ENCODE measurements at regions not wholly inside any gene's neighbourhood (a gene's known extent, or its start where the extent isn't known, plus 50 kb on each side); places are given as distances from the start of the nearest gene placed in this dataset.

DNA sequence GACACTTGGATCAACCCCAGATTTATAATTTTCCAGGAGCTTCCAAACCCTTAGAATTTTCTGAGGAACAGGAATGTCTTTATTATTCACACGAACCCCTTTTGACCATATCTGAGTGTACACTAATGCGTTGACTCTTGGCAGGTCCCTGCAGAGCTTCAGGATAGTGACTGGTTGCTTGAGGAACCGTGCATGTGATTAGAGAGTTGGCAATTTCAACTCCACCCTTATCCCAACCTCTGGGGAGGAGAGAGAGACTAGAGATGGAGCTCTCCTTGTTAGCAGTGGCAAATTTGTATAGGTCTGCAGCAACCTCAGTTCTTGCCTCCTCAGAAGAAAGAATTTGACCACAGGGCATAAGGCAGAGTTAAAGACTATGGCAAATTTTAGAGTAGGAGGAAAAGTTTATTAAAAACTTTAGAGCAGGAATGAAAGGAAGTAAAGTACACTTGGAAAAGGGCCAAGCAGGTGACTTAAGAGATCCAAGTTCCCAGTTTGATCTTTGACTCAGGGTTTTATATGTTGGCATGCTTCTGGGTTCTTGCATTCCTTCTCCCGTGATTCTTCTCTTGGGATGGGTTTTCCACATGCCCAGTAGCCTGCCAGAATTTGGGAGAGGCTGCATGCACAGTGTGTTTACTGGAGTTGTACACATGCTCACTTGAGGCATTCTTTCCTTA is 93.8 kb upstream of the ETV3 start:
- H3K9ac ChIP-seq (ENCODE audit: insufficient read depth in 1 of 2, low read length in 2 of 2) = no peak overlapping the region
- no peak overlapping the region for H3K27ac ChIP-seq (ENCODE audit: low read depth in 1 of 2, low read length in 1 of 2)
- peak in 2 of 3 donors; percentile 1 to 30 for DNase-seq
- no peaks in the 10 kb centered on the region for H3K4me1 ChIP-seq (ENCODE audit: control insufficient read depth in 5 of 5, insufficient read depth in 5 of 5, low read length in 5 of 5)
- no peak for ATAC-seq (ENCODE audit: insufficient read depth, low FRiP score)
- no peaks in the 10 kb centered on the region for H3K36me3 ChIP-seq (ENCODE audit: control insufficient read depth in 4 of 4, insufficient read depth in 4 of 4, low read length in 4 of 4)
- H3K4me3 ChIP-seq = no peak overlapping the region
- TF ChIP-seq CTCF (IDR thresholded peaks at IDR 0.05; ENCODE audit: control extremely low read depth, extremely low read depth) = no peak
- H3K27me3 ChIP-seq (ENCODE audit: control insufficient read depth in 3 of 3, insufficient read depth in 3 of 3, low read length in 2 of 3) = no peaks in the 10 kb centered on the region
- 69 to 80% methylated on average over 4 of the region's 4 CpGs for WGBS, 2 donors
- no peaks in the 10 kb centered on the region for H3K9me3 ChIP-seq (ENCODE audit: control insufficient read depth in 4 of 4, insufficient read depth in 3 of 4, low read length in 3 of 4)

DNA sequence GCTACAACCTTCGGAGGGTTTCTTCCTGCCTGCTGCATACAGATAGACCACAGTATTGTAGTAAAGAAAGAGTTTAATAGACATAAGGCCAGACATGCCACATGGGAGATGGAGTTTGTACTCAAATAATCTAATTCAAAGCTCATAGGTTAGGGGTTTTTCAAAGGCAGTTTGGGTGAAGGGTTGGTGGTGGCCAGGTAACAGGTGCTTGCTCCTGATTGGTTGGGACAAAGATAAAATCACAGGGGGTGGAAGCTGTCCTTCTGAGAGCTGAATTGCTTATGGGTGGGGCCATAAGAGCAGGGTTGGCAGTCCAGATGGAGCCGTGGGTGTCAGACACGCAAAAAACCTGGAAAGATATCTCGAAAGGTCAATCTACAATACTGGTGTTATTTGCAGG is 92.3 kb upstream of the ETV3 start:
- no peaks in the 10 kb centered on the region for H3K36me3 ChIP-seq (ENCODE audit: control insufficient read depth in 4 of 4, insufficient read depth in 4 of 4, low read length in 4 of 4)
- ATAC-seq (ENCODE audit: insufficient read depth, low FRiP score) (no peak), DNase-seq (no peak)
- no peaks in the 10 kb centered on the region for H3K9me3 ChIP-seq (ENCODE audit: control insufficient read depth in 4 of 4, insufficient read depth in 3 of 4, low read length in 3 of 4)
- H3K4me1 ChIP-seq (ENCODE audit: control insufficient read depth in 5 of 5, insufficient read depth in 5 of 5, low read length in 5 of 5) = no peaks in the 10 kb centered on the region
- TF ChIP-seq CTCF (IDR thresholded peaks at IDR 0.05; ENCODE audit: control extremely low read depth, extremely low read depth) = no peak
- no peaks in the 10 kb centered on the region for H3K27me3 ChIP-seq (ENCODE audit: control insufficient read depth in 3 of 3, insufficient read depth in 3 of 3, low read length in 2 of 3)
- H3K27ac ChIP-seq (ENCODE audit: low read depth in 1 of 2, low read length in 1 of 2) = no peak overlapping the region
- H3K9ac ChIP-seq (ENCODE audit: insufficient read depth in 1 of 2, low read length in 2 of 2) = no peak overlapping the region
- 86 to 95% methylated on average over 4 of the region's 4 CpGs for WGBS, 2 donors
- no peak overlapping the region for H3K4me3 ChIP-seq

GRCh38 chr1:157227700-157228099 is 89.5 kb upstream of the ETV3 start:
- TF ChIP-seq CTCF (IDR thresholded peaks at IDR 0.05; ENCODE audit: control extremely low read depth, extremely low read depth) = no peak
- Histone ChIP-seq H3K9ac (ENCODE audit: insufficient read depth in 1 of 2, low read length in 2 of 2) (no peak overlapping the region), H3K9me3 (ENCODE audit: control insufficient read depth in 4 of 4, insufficient read depth in 3 of 4, low read length in 3 of 4) (peaks cover 0 to 4% (median 0%) of the 10 kb centered on the region in 4 donors), H3K4me3 (no peak overlapping the region), H3K4me1 (ENCODE audit: control insufficient read depth in 5 of 5, insufficient read depth in 5 of 5, low read length in 5 of 5) (no peaks in the 10 kb centered on the region), H3K27me3 (ENCODE audit: control insufficient read depth in 3 of 3, insufficient read depth in 3 of 3, low read length in 2 of 3) (no peaks in the 10 kb centered on the region), H3K36me3 (ENCODE audit: control insufficient read depth in 4 of 4, insufficient read depth in 4 of 4, low read length in 4 of 4) (no peaks in the 10 kb centered on the region), H3K27ac (ENCODE audit: low read depth in 1 of 2, low read length in 1 of 2) (no peak overlapping the region)
- DNase-seq = no peak
- no peak for ATAC-seq (ENCODE audit: insufficient read depth, low FRiP score)
- 80 to 88% methylated on average over 5 of the region's 5 CpGs for WGBS, 2 donors

DNA sequence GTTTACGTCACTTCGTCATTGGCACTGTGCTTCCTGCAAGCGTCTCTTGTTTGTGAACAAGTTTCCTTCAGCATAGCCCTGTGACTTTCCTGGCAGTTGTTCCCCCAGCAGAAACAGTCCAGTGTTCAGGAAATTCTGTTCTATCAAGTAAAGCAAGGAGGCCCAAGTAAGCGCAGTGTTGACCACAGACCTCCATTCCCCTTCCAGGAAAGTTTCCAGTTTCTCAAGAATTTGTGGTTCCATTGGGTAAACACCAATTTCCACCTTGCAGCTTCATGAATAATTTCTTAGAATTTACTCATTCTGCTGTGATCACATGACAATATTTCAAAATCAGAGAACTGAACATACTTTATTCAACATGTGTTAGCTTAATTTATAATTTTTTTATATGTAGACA is 88.5 kb upstream of the ETV3 start:
- WGBS, 2 donors = 38 to 44% methylated on average over 4 of the region's 4 CpGs
- peaks cover 0 to 4% (median 0%) of the 10 kb centered on the region in 4 donors for H3K9me3 ChIP-seq (ENCODE audit: control insufficient read depth in 4 of 4, insufficient read depth in 3 of 4, low read length in 3 of 4)
- H3K4me3 ChIP-seq = no peak overlapping the region
- H3K9ac ChIP-seq (ENCODE audit: insufficient read depth in 1 of 2, low read length in 2 of 2) = no peak overlapping the region
- no peak overlapping the region for H3K27ac ChIP-seq (ENCODE audit: low read depth in 1 of 2, low read length in 1 of 2)
- DNase-seq = no peak
- ATAC-seq (ENCODE audit: insufficient read depth, low FRiP score) = peak; percentile 34
- no peaks in the 10 kb centered on the region for H3K4me1 ChIP-seq (ENCODE audit: control insufficient read depth in 5 of 5, insufficient read depth in 5 of 5, low read length in 5 of 5)
- H3K36me3 ChIP-seq (ENCODE audit: control insufficient read depth in 4 of 4, insufficient read depth in 4 of 4, low read length in 4 of 4) = no peaks in the 10 kb centered on the region
- TF ChIP-seq CTCF (IDR thresholded peaks at IDR 0.05; ENCODE audit: control extremely low read depth, extremely low read depth) = no peak
- no peaks in the 10 kb centered on the region for H3K27me3 ChIP-seq (ENCODE audit: control insufficient read depth in 3 of 3, insufficient read depth in 3 of 3, low read length in 2 of 3)

Data from lung (tissue), 11 donors.